ENCODE measurements at regions not wholly inside any gene's neighbourhood (a gene's known extent, or its start where the extent isn't known, plus 50 kb on each side); places are given as distances from the start of the nearest gene placed in this dataset.

DNA sequence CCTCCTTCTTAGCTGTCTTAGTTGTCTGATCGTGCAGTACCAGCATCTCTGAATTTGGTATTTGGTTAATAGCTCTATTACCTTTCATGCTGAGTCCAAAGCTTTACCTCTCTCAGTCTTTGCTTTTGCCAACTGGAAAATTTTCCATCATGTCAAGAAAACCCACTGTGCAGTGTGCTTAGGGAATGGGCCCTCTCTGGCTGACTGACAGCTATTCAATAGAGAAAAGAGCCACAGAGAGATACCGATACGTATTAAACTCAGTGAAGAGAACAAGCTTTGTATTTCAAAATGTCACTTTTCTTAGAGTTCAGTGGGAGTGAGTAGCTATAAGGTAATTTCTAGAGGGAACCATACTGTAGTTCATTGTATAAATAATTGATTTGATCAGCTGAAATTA, 1507.1 kb downstream of the C4orf33 start:
- no peaks in the 10 kb centered on the region for H3K4me1 ChIP-seq
- no peaks in the 10 kb centered on the region for H3K36me3 ChIP-seq
- DNase-seq: no peak
- ATAC-seq: no peak
- WGBS (ENCODE audit: insufficient coverage, low coverage, low lambda C conversion rate, missing lambda C conversion rate): 64% methylated on average over 3 of the region's 3 CpGs
- intact Hi-C loops (cut with DNase I): no loop called here
- TF ChIP-seq CTCF (IDR thresholded peaks at IDR 0.05) (no peak), POLR2A (IDR thresholded peaks at IDR 0.05) (no peak)
- H3K4me3 ChIP-seq: no peak overlapping the region
- H3K27me3 ChIP-seq: no peaks in the 10 kb centered on the region
- no peaks in the 10 kb centered on the region for H3K9me3 ChIP-seq
- no peak overlapping the region for H3K27ac ChIP-seq

DNA sequence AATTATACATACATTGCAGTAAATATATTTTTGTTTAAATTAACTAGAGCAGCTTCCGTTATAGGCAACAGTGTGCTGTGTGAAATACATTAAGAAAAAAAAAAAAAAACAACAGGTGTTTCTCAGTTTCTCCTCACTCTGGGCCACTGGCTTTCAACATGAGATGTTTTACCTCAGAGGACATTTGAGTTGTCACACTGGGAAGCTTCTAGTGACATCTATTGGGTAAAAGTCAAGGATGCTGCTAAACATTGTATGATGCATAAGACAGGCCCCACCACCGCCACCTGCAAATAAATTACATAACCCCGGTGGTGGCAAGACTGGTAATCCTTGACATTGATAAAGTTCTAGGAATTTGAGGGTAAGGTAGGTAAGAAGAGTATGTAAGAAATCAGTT, 1512.2 kb downstream of the C4orf33 start:
- no peak for ATAC-seq
- 78% methylated on average over 3 of the region's 3 CpGs for WGBS (ENCODE audit: insufficient coverage, low coverage, low lambda C conversion rate, missing lambda C conversion rate)

GRCh38 chr4:130628531-130628930, 1532.6 kb downstream of the C4orf33 start:
- ATAC-seq (no peak), DNase-seq (no peak)
- Histone ChIP-seq H3K27me3 (no peaks in the 10 kb centered on the region), H3K27ac (no peak overlapping the region), H3K9me3 (no peaks in the 10 kb centered on the region), H3K4me1 (no peaks in the 10 kb centered on the region), H3K4me3 (no peak overlapping the region), H3K36me3 (no peaks in the 10 kb centered on the region)
- WGBS (ENCODE audit: insufficient coverage, low coverage, low lambda C conversion rate, missing lambda C conversion rate): 55% methylated on average over 2 of the region's 2 CpGs
- TF ChIP-seq POLR2A (IDR thresholded peaks at IDR 0.05) (no peak), CTCF (IDR thresholded peaks at IDR 0.05) (no peak)
- intact Hi-C loops (cut with DNase I): no loop called here

More for the DNA sequence above, 1512.2 kb downstream of the C4orf33 start:
- no peaks in the 10 kb centered on the region for H3K36me3 ChIP-seq
- H3K27ac ChIP-seq: no peak overlapping the region
- no peaks in the 10 kb centered on the region for H3K27me3 ChIP-seq
- no peak for DNase-seq
- intact Hi-C loops (cut with DNase I): no loop called here
- TF ChIP-seq POLR2A (IDR thresholded peaks at IDR 0.05) (no peak), CTCF (IDR thresholded peaks at IDR 0.05) (no peak)
- no peak overlapping the region for H3K4me3 ChIP-seq
- H3K4me1 ChIP-seq: no peaks in the 10 kb centered on the region
- H3K9me3 ChIP-seq: no peaks in the 10 kb centered on the region

GRCh38 chr4:130632731-130633604, 1537.0 kb downstream of the C4orf33 start:
- H3K4me1 ChIP-seq: no peaks in the 10 kb centered on the region
- intact Hi-C loops (cut with DNase I): no loop called here
- H3K27me3 ChIP-seq: no peaks in the 10 kb centered on the region
- H3K36me3 ChIP-seq: no peaks in the 10 kb centered on the region
- H3K4me3 ChIP-seq: no peak overlapping the region
- TF ChIP-seq CTCF (IDR thresholded peaks at IDR 0.05): no peak
- no peak for TF ChIP-seq POLR2A (IDR thresholded peaks at IDR 0.05)
- ATAC-seq: no peak
- 53% methylated on average over 5 of the region's 13 CpGs for WGBS (ENCODE audit: insufficient coverage, low coverage, low lambda C conversion rate, missing lambda C conversion rate)
- no peak overlapping the region for H3K27ac ChIP-seq
- H3K9me3 ChIP-seq: no peaks in the 10 kb centered on the region
- DNase-seq: no peak

All from right lobe of liver (tissue), 6 donors.